ENCODE measurements at regions not wholly inside any gene's neighbourhood (a gene's known extent, or its start where the extent isn't known, plus 50 kb on each side); places are given as distances from the start of the nearest gene placed in this dataset.

DNA sequence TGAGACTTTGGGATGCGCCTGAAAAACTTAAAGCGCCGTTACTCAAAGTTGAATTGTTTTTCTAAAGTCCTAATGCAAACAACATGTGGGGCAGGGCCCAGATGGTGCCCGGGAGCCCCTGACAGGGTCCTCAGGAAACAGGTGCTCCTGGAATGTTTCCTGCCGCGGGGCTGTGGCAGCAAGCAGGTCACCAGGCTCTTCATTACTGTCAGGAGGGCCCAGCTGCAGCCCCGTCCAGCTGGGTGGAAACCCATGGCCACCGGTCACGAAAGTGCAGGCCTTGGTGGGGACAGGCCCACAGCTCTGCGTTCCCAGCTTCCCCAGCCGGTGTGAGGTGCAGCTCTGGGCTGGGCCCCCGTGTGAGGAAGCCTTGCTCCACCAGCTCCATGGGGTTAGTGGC, 63.9 kb upstream of the GATA2 start:
- H3K4me1 ChIP-seq = no peaks in the 10 kb centered on the region
- Mint-ChIP-seq H3K4me3 (ENCODE audit: unreplicated experiment) (no peak overlapping the region), H3K36me3 (ENCODE audit: insufficient read depth, unreplicated experiment) (no peaks in the 10 kb centered on the region), H3K27ac (ENCODE audit: unreplicated experiment) (no peak overlapping the region), H3K4me1 (ENCODE audit: low read depth, unreplicated experiment) (no peaks in the 10 kb centered on the region), H3K27me3 (ENCODE audit: insufficient read depth, unreplicated experiment) (peaks cover 4% of the 10 kb centered on the region), H3K9me3 (ENCODE audit: unreplicated experiment) (no peaks in the 10 kb centered on the region)
- BruUV-seq (replicated peaks) = no TSS peak
- ChIA-PET CTCF (no interaction called here), POLR2A (no interaction called here)
- no peaks in the 10 kb centered on the region; the same call in 1 of the 2 replicates for H3K36me3 ChIP-seq (ENCODE audit: control insufficient read depth, insufficient read depth, low read length)
- H3K9me3 ChIP-seq = no peaks in the 10 kb centered on the region
- intact Hi-C loops (cut with micrococcal nuclease; ENCODE audit: unreplicated experiment) = no loop called here
- DNase-seq = no peak
- H3K27me3 ChIP-seq (replicated peaks; ENCODE audit: control insufficient read depth, insufficient read depth, low read length) = no peaks in the 10 kb centered on the region; the same call in 1 of the 2 replicates
- no peak overlapping the region for H3K4me3 ChIP-seq (ENCODE audit: low read depth, low read length)
- TF ChIP-seq, protein P1, sequence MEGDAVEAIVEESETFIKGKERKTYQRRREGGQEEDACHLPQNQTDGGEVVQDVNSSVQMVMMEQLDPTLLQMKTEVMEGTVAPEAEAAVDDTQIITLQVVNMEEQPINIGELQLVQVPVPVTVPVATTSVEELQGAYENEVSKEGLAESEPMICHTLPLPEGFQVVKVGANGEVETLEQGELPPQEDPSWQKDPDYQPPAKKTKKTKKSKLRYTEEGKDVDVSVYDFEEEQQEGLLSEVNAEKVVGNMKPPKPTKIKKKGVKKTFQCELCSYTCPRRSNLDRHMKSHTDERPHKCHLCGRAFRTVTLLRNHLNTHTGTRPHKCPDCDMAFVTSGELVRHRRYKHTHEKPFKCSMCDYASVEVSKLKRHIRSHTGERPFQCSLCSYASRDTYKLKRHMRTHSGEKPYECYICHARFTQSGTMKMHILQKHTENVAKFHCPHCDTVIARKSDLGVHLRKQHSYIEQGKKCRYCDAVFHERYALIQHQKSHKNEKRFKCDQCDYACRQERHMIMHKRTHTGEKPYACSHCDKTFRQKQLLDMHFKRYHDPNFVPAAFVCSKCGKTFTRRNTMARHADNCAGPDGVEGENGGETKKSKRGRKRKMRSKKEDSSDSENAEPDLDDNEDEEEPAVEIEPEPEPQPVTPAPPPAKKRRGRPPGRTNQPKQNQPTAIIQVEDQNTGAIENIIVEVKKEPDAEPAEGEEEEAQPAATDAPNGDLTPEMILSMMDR (IDR thresholded peaks at IDR 0.05; ENCODE audit: insufficient read depth in 1 of 2, low read depth in 1 of 2, low read length in 1 of 2, severe bottlenecking in 1 of 2, unreplicated experiment in 1 of 2) = no peak

- Mint-ChIP-seq H3K4me3 (ENCODE audit: unreplicated experiment) (no peak overlapping the region), H3K27me3 (ENCODE audit: insufficient read depth, unreplicated experiment) (peaks cover 4% of the 10 kb centered on the region), H3K9me3 (ENCODE audit: unreplicated experiment) (no peaks in the 10 kb centered on the region), H3K27ac (ENCODE audit: unreplicated experiment) (no peak overlapping the region), H3K4me1 (ENCODE audit: low read depth, unreplicated experiment) (no peaks in the 10 kb centered on the region), H3K36me3 (ENCODE audit: insufficient read depth, unreplicated experiment) (no peaks in the 10 kb centered on the region)
- intact Hi-C loops (cut with micrococcal nuclease; ENCODE audit: unreplicated experiment) = no loop called here
- Histone ChIP-seq H3K4me1 (no peaks in the 10 kb centered on the region), H3K27me3 (replicated peaks; ENCODE audit: control insufficient read depth, insufficient read depth, low read length) (no peaks in the 10 kb centered on the region; the same call in 1 of the 2 replicates), H3K9me3 (no peaks in the 10 kb centered on the region), H3K36me3 (ENCODE audit: control insufficient read depth, insufficient read depth, low read length) (no peaks in the 10 kb centered on the region), H3K4me3 (ENCODE audit: low read depth, low read length) (no peak overlapping the region)
- no TSS peak for BruUV-seq (replicated peaks)
- TF ChIP-seq, protein P1 (IDR thresholded peaks at IDR 0.05; ENCODE audit: insufficient read depth in 1 of 2, low read depth in 1 of 2, low read length in 1 of 2, severe bottlenecking in 1 of 2, unreplicated experiment in 1 of 2) = no peak
- CTCF ChIA-PET = no interaction called here
- DNase-seq = no peak
- POLR2A ChIA-PET = no interaction called here
These were observed 63.4 kb upstream of the GATA2 start for GRCh38 chr3:128556384-128556783.

GRCh38 chr3:128555841-128556240, 62.8 kb upstream of the GATA2 start:
- Mint-ChIP-seq H3K9me3 (ENCODE audit: unreplicated experiment) (no peaks in the 10 kb centered on the region), H3K27me3 (ENCODE audit: insufficient read depth, unreplicated experiment) (peaks cover 4% of the 10 kb centered on the region), H3K4me3 (ENCODE audit: unreplicated experiment) (no peak overlapping the region), H3K4me1 (ENCODE audit: low read depth, unreplicated experiment) (no peaks in the 10 kb centered on the region), H3K36me3 (ENCODE audit: insufficient read depth, unreplicated experiment) (no peaks in the 10 kb centered on the region), H3K27ac (ENCODE audit: unreplicated experiment) (no peak overlapping the region)
- H3K4me3 ChIP-seq (ENCODE audit: low read depth, low read length) = no peak overlapping the region
- no peaks in the 10 kb centered on the region for H3K4me1 ChIP-seq
- CTCF ChIA-PET = no interaction called here
- H3K36me3 ChIP-seq (ENCODE audit: control insufficient read depth, insufficient read depth, low read length) = no peaks in the 10 kb centered on the region
- TF ChIP-seq, protein P1 (IDR thresholded peaks at IDR 0.05; ENCODE audit: insufficient read depth in 1 of 2, low read depth in 1 of 2, low read length in 1 of 2, severe bottlenecking in 1 of 2, unreplicated experiment in 1 of 2) = no peak
- intact Hi-C loops (cut with micrococcal nuclease; ENCODE audit: unreplicated experiment) = no loop called here
- no peak for DNase-seq
- POLR2A ChIA-PET = no interaction called here
- no peaks in the 10 kb centered on the region for H3K9me3 ChIP-seq
- no TSS peak for BruUV-seq (replicated peaks)
- no peaks in the 10 kb centered on the region; the same call in 1 of the 2 replicates for H3K27me3 ChIP-seq (replicated peaks; ENCODE audit: control insufficient read depth, insufficient read depth, low read length)

Data from Caco-2 (cell line).